SK-N-SH treated with all-trans-retinoic acid at 6 μM for 48 hours (cell line): ENCODE measurements at regions not wholly inside any gene's neighbourhood (a gene's known extent, or its start where the extent isn't known, plus 50 kb on each side); places are given as distances from the start of the nearest gene placed in this dataset.

Experiments
- ATAC-seq: fragments of 200-7000 bp; cut with Tn5 transposase; 3 replicates; pipeline ENCODE4 v1.9.1; 2020; ENCODE audit warnings: mild to moderate bottlenecking, moderate library complexity
- ARNTL ChIP-seq: fragments of 450-650 bp; formaldehyde crosslinking; IDR thresholded peaks from 2 replicates; pipeline ENCODE4 v1.5.0; 2020; ENCODE audit warnings: low read depth, mild to moderate bottlenecking, moderate library complexity, borderline replicate concordance
- CSDC2 ChIP-seq: fragments of 250-450 bp; sonication (Bioruptor Pico); IDR thresholded peaks from 2 replicates; pipeline ENCODE4 v1.5.0; 2020; ENCODE audit warnings: mild to moderate bottlenecking, moderate library complexity
- CSRNP3 ChIP-seq: fragments of 250-450 bp; sonication (Bioruptor Pico); IDR thresholded peaks from 2 replicates; pipeline ENCODE4 v1.5.1; 2021; ENCODE audit warnings: mild to moderate bottlenecking, moderate library complexity
- ESRRG ChIP-seq: fragments of 250-450 bp; sonication (Bioruptor Pico); IDR thresholded peaks from 2 replicates; pipeline ENCODE4 v1.6.1; 2021; ENCODE audit warnings: mild to moderate bottlenecking
- GLIS3 ChIP-seq: fragments of 250-450 bp; sonication (Bioruptor Pico); IDR thresholded peaks from 2 replicates; pipeline ENCODE4 v1.5.0; 2020; ENCODE audit warnings: mild to moderate bottlenecking, moderate library complexity
- ISL1 ChIP-seq: fragments of 250-450 bp; sonication (Bioruptor Pico); IDR thresholded peaks from 2 replicates; pipeline ENCODE4 v2.1.2; 2022; ENCODE audit warnings: mild to moderate bottlenecking, moderate library complexity
- OSR1 ChIP-seq: fragments of 250-450 bp; sonication (Bioruptor Pico); IDR thresholded peaks from 2 replicates; pipeline ENCODE4 v1.8.0; 2022; ENCODE audit warnings: moderate library complexity, mild to moderate bottlenecking, inconsistent platforms
- PATZ1 ChIP-seq: fragments of 250-450 bp; sonication (Bioruptor Pico); IDR thresholded peaks from 2 replicates; pipeline ENCODE4 v1.8.0; 2020; ENCODE audit warnings: mild to moderate bottlenecking, moderate library complexity, borderline replicate concordance
- POU6F1 ChIP-seq: fragments of 250-450 bp; sonication (Bioruptor Pico); IDR thresholded peaks from 2 replicates; pipeline ENCODE4 v1.8.0; 2021; ENCODE audit warnings: low read depth, mild to moderate bottlenecking, moderate library complexity, borderline replicate concordance
- PPARA ChIP-seq: fragments of 250-450 bp; sonication (Bioruptor Pico); IDR thresholded peaks from 2 replicates; pipeline ENCODE4 v1.5.0; 2020; ENCODE audit warnings: mild to moderate bottlenecking, borderline replicate concordance
- RARB ChIP-seq: fragments of 250-450 bp; sonication (Bioruptor Pico); IDR thresholded peaks from 2 replicates; pipeline ENCODE4 v1.8.0; 2021; ENCODE audit warnings: mild to moderate bottlenecking, moderate library complexity
- SNAI2 ChIP-seq: fragments of 250-450 bp; sonication (Bioruptor Pico); IDR thresholded peaks from 2 replicates; pipeline ENCODE4 v1.5.0; 2020; ENCODE audit warnings: mild to moderate bottlenecking, moderate library complexity
- TCF4 ChIP-seq: fragments of 250-450 bp; sonication (Bioruptor Pico); IDR thresholded peaks from 2 replicates; pipeline ENCODE4 v1.8.0; 2021; ENCODE audit warnings: mild to moderate bottlenecking, moderate library complexity, borderline replicate concordance
- TOX ChIP-seq: fragments of 250-450 bp; sonication (Bioruptor Pico); IDR thresholded peaks from 2 replicates; pipeline ENCODE4 v1.8.0; 2021; ENCODE audit warnings: mild to moderate bottlenecking, moderate library complexity, borderline replicate concordance
- TSHZ2 ChIP-seq: fragments of 250-450 bp; sonication (Bioruptor Pico); IDR thresholded peaks from 2 replicates; pipeline ENCODE4 v1.5.0; 2020; ENCODE audit warnings: mild to moderate bottlenecking, moderate library complexity
- ZC3H10 ChIP-seq: fragments of 250-450 bp; sonication (Bioruptor Pico); IDR thresholded peaks from 2 replicates; pipeline ENCODE4 v1.5.1; 2021; ENCODE audit warnings: mild to moderate bottlenecking, moderate library complexity
- ZFP3 ChIP-seq: fragments of 250-450 bp; sonication (Bioruptor Pico); IDR thresholded peaks from 2 replicates; pipeline ENCODE4 v1.5.0; 2020; ENCODE audit warnings: mild to moderate bottlenecking, moderate library complexity
- ZFP30 ChIP-seq: fragments of 450-650 bp; formaldehyde crosslinking; IDR thresholded peaks from 2 replicates; pipeline ENCODE4 v1.5.0; 2022; ENCODE audit warnings: mild to moderate bottlenecking, moderate library complexity
- ZNF565 ChIP-seq: fragments of 450-650 bp; formaldehyde crosslinking; conservative IDR thresholded peaks from 2 replicates; pipeline ENCODE4 v1.5.0; 2020; ENCODE audit warnings: low read depth, mild to moderate bottlenecking, moderate library complexity
- ZNF70 ChIP-seq: fragments of 450-650 bp; formaldehyde crosslinking; IDR thresholded peaks from 2 replicates; pipeline ENCODE4 v1.5.0; 2020; ENCODE audit warnings: mild to moderate bottlenecking, moderate library complexity
- ZNF8 ChIP-seq: fragments of 450-650 bp; formaldehyde crosslinking; IDR thresholded peaks from 2 replicates; pipeline ENCODE4 v1.5.0; 2020; ENCODE audit warnings: mild to moderate bottlenecking, moderate library complexity

GRCh38 chr20:39421571-39422105, 459.5 kb downstream of the DHX35 start:
- ATAC-seq, result no peak
- TF ChIP-seq GLIS3 (CRISPR knock-in tag) (no peak), PPARA (CRISPR knock-in tag) (no peak), ZFP30 (CRISPR knock-in tag) (no peak), SNAI2 (CRISPR knock-in tag) (no peak), CSDC2 (CRISPR knock-in tag) (no peak), OSR1 (CRISPR knock-in tag) (no peak), ZFP3 (CRISPR knock-in tag) (no peak), POU6F1 (CRISPR knock-in tag) (no peak)

GRCh38 chr20:39412091-39412490, 449.9 kb downstream of the DHX35 start:
- TF ChIP-seq PPARA (CRISPR knock-in tag), result no peak
- no peak for TF ChIP-seq ZC3H10 (CRISPR knock-in tag)
- TF ChIP-seq ZNF8 (CRISPR knock-in tag), result no peak
- no peak for TF ChIP-seq ZNF565
- ATAC-seq, result no peak

- TF ChIP-seq TOX (CRISPR knock-in tag) (no peak), ARNTL (CRISPR knock-in tag) (no peak), TCF4 (CRISPR knock-in tag) (no peak), CSRNP3 (CRISPR knock-in tag) (no peak), RARB (CRISPR knock-in tag) (no peak), SNAI2 (CRISPR knock-in tag) (no peak), ZNF70 (CRISPR knock-in tag) (no peak), ISL1 (CRISPR knock-in tag) (no peak)
Observed at GRCh38 chr20:39399463-39399862, 437.3 kb downstream of the DHX35 start.

GRCh38 chr20:39398656-39399055, 436.5 kb downstream of the DHX35 start:
- no peak for ATAC-seq
- TF ChIP-seq ZNF70 (CRISPR knock-in tag) (no peak), PATZ1 (CRISPR knock-in tag) (no peak), ZNF565 (no peak), ESRRG (no peak), ISL1 (CRISPR knock-in tag) (no peak), TSHZ2 (no peak), GLIS3 (CRISPR knock-in tag) (no peak)
- TF ChIP-seq, all 23 proteins: peak for 0

More at GRCh38 chr20:39399463-39399862, 437.3 kb downstream of the DHX35 start:
- no peak for ATAC-seq
